Stomach (tissue), 8 donors: ENCODE measurements at regions not wholly inside any gene's neighbourhood (a gene's known extent, or its start where the extent isn't known, plus 50 kb on each side); places are given as distances from the start of the nearest gene placed in this dataset.

Experiments used
- DNase-seq, 2 donors: peaks; one replicate each; pipeline versions ENCODE4 v3.0.0 to v3.0.0-alpha.2; 2013 to 2019
- H3K27ac ChIP-seq, 5 donors: fragments of 200-600 bp in 4 of 5; sonication (generic) in 4 of 5; one replicate each; pipeline ENCODE4 v1.5.1; 2013 to 2019; ENCODE audit warnings: mild to moderate bottlenecking in 1 of 5, moderate library complexity in 1 of 5
- H3K27me3 ChIP-seq, 3 donors: fragments of 200-600 bp; sonication (generic); one replicate each; pipeline ENCODE4 v1.5.1; 2017 to 2019; ENCODE audit warnings: mixed run types in 1 of 3
- H3K36me3 ChIP-seq, 4 donors: fragments of 200-600 bp; sonication (generic); 1 replicate in 3 of 4; 2 replicates in 1 of 4; pipeline ENCODE4 v1.5.1; 2016 to 2019
- H3K4me1 ChIP-seq, 4 donors: fragments of 200-600 bp; sonication (generic); one replicate each; pipeline ENCODE4 v1.5.1; 2016 to 2019
- H3K4me3 ChIP-seq, 4 donors: fragments of 200-600 bp; sonication (generic) in 3 of 4; one replicate each; pipeline ENCODE4 v1.5.1; 2016 to 2019; ENCODE audit warnings: mild to moderate bottlenecking in 1 of 4
- H3K9me3 ChIP-seq, 4 donors: fragments of 200-600 bp; sonication (generic); one replicate each; pipeline ENCODE4 v1.5.1; 2016 to 2019
- EP300 ChIP-seq: sonication (generic); formaldehyde crosslinking; IDR thresholded peaks from one replicate; pipeline ENCODE4 v1.6.1; 2017; ENCODE audit warnings: antibody characterized with exemption
- POLR2A ChIP-seq, 4 donors: fragments of 450-650 bp; IDR thresholded peaks; one replicate each; pipeline ENCODE4 v1.6.1; 2016; ENCODE audit warnings: antibody characterized with exemption in 4 of 4, control low read depth in 2 of 4, mild to moderate bottlenecking in 1 of 4, moderate library complexity in 1 of 4
- POLR2AphosphoS5 ChIP-seq, 3 donors: sonication (generic); formaldehyde crosslinking; IDR thresholded peaks; one replicate each; pipeline ENCODE4 v1.6.1; 2016; ENCODE audit warnings: antibody characterized with exemption in 3 of 3
- WGBS, 5 donors: extraction: QIAGEN DNeasy Blood & Tissue Kit in 3 of 5; methylation state at CpG; one replicate each; pipeline versions ENCODE4 v1.1.5 to v1.1.7; 2013 to 2018; 5-methylcytosine and 5-hydroxymethylcytosine counted together
- intact Hi-C: fragments of 100-400 bp; cut with DNase I; formaldehyde crosslinking; loops from one replicate; pipeline ENCODE4 v1.15.1; 2023; ENCODE audit warnings: low total_unique reads
- TF ChIP-seq, protein P1 (sequence below), 7 experiments: fragments of 450-650 bp in 4 of 7; fragments of 200-600 bp in 3 of 7; sonication (generic) in 3 of 7; IDR thresholded peaks; one replicate each; pipeline ENCODE4 v1.5.1; 2016 to 2019; ENCODE audit warnings: antibody characterized with exemption in 7 of 7, control low read depth in 2 of 7, mild to moderate bottlenecking in 1 of 7
- donor health status: healthy with polysubstance abuse.
- donor health status: Bipolar disorder and iron deficiency.
- donor health status: healthy.

DNA sequence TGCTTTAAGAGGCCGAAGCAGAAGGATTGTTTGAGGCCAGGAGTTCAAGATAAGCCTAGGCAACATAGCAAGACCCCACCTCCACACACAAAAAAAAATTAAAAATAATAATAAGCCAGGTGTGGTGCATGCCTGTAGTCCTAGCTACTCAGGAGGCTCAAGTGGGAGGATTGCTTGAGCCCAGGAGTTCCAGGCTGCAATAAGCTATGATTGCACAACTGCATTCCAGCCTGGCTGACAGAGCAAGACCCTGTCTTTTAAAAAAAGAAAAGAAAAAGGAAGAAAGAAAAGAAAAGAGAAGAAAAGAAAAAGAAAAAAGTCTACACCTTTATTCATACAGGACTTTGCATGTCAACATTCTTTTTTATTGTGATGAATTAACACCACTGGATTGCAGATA, 2125.8 kb downstream of the MAT2B start:
- TF ChIP-seq POLR2A (IDR thresholded peaks at IDR 0.05), result no peak
- no peak for TF ChIP-seq EP300
- TF ChIP-seq POLR2AphosphoS5 (IDR thresholded peaks at IDR 0.05), result no peak
- TF ChIP-seq, protein P1, sequence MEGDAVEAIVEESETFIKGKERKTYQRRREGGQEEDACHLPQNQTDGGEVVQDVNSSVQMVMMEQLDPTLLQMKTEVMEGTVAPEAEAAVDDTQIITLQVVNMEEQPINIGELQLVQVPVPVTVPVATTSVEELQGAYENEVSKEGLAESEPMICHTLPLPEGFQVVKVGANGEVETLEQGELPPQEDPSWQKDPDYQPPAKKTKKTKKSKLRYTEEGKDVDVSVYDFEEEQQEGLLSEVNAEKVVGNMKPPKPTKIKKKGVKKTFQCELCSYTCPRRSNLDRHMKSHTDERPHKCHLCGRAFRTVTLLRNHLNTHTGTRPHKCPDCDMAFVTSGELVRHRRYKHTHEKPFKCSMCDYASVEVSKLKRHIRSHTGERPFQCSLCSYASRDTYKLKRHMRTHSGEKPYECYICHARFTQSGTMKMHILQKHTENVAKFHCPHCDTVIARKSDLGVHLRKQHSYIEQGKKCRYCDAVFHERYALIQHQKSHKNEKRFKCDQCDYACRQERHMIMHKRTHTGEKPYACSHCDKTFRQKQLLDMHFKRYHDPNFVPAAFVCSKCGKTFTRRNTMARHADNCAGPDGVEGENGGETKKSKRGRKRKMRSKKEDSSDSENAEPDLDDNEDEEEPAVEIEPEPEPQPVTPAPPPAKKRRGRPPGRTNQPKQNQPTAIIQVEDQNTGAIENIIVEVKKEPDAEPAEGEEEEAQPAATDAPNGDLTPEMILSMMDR (IDR thresholded peaks at IDR 0.05), result no peak
- DNase-seq, result no peak
- Histone ChIP-seq H3K4me3 (no peak overlapping the region), H3K27ac (no peak overlapping the region), H3K9me3 (no peaks in the 10 kb centered on the region), H3K27me3 (no peaks in the 10 kb centered on the region), H3K36me3 (no peaks in the 10 kb centered on the region), H3K4me1 (peaks cover 0 to 6% (median 3%) of the 10 kb centered on the region in 4 donors)
- WGBS, 5 donors, result 33 to 88% (median 53%) methylated on average over 1 of the region's 1 CpG
- intact Hi-C loops, result no loop called here

DNA sequence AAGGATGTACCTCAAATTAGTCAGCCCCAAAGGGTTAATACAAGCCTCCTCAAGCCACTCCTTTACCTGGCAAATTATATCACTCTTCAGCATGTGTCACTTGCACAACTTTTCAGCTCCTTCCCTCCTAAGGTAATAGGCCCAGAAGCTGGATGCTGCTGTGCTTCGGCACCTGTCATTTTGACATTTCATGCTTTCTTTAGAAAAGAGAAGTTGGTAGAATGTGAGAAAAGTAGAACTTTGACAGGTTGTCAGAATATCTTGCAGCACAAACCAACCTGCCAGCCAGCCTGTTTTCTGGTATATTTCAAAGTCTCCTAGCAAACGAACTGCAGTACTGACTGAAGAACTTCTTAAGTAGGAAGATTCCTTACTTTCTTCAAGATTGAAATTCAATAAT, 2136.9 kb downstream of the MAT2B start:
- H3K4me1 ChIP-seq, result no peaks in the 10 kb centered on the region
- no peak overlapping the region for H3K27ac ChIP-seq
- H3K27me3 ChIP-seq, result no peaks in the 10 kb centered on the region
- DNase-seq, result no peak
- H3K4me3 ChIP-seq, result no peak overlapping the region
- no peak for TF ChIP-seq POLR2A (IDR thresholded peaks at IDR 0.05)
- no peak for TF ChIP-seq EP300
- no peak for TF ChIP-seq POLR2AphosphoS5 (IDR thresholded peaks at IDR 0.05)
- TF ChIP-seq, protein P1 (IDR thresholded peaks at IDR 0.05), result no peak
- no peaks in the 10 kb centered on the region for H3K9me3 ChIP-seq
- 67 to 84% (median 76%) methylated on average over 2 of the region's 2 CpGs for WGBS, 5 donors
- no peaks in the 10 kb centered on the region for H3K36me3 ChIP-seq
- intact Hi-C loops, result no loop called here

DNA sequence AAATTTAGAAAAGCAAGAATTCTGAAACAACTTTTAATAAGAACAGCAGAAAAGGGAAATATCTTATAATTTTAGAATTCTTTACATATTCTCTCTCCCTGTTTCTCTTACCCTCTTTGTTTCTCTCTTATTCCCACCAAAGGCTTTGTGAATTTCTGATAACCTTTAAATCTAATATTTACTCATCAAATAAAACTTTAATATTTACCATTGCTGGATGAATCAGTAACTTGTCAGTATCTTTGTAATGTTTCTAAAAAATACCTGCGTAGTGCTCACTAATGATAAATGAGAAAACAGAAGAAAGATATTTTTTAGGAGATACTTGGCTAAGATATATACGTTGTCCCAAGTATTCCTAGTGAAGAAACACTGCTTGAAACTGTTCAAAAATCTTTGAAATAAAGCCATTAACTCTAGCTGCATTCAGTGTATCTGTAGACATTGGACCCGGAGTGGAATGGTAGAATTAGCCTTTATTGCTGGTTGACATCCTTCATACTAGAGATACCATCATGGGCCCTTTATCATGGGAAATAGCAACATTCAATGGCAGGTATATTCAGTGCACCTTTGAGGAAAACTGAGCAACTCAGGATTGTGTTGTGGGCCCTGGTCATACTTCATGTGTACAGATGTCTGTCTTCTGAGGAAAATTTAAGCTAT, 2160.4 kb downstream of the MAT2B start:
- H3K27ac ChIP-seq, result no peak overlapping the region
- no peak for TF ChIP-seq POLR2AphosphoS5 (IDR thresholded peaks at IDR 0.05)
- TF ChIP-seq POLR2A (IDR thresholded peaks at IDR 0.05), result no peak
- TF ChIP-seq, protein P1 (IDR thresholded peaks at IDR 0.05), result no peak
- no peak for TF ChIP-seq EP300
- intact Hi-C loops, result no loop called here

DNA sequence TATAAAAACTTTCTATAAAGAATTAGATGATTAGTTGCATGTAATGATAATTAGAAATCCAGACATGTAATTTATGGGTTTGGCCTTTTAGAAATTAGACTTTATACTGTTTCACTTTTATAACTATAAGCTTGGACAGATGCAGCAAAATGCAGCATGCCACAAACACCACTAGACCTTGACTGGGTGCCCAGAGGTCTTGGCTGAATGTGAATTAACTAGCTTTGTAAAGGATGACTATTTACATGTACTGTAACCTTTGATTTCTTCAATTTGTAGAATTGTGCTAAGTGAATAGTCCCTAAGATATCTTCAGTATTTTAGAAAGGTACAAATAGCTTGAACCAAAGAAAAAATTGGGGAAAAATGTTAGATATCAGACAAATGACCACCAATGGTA, 2168.1 kb downstream of the MAT2B start:
- DNase-seq, result no peak
- Histone ChIP-seq H3K4me3 (no peak overlapping the region), H3K4me1 (no peaks in the 10 kb centered on the region), H3K9me3 (no peaks in the 10 kb centered on the region), H3K27ac (no peak overlapping the region), H3K27me3 (no peaks in the 10 kb centered on the region), H3K36me3 (no peaks in the 10 kb centered on the region)
- intact Hi-C loops, result no loop called here
- no peak for TF ChIP-seq POLR2AphosphoS5 (IDR thresholded peaks at IDR 0.05)
- TF ChIP-seq, protein P1 (IDR thresholded peaks at IDR 0.05), result no peak
- TF ChIP-seq EP300, result no peak
- TF ChIP-seq POLR2A (IDR thresholded peaks at IDR 0.05), result no peak

More for the DNA sequence above, 2160.4 kb downstream of the MAT2B start:
- Histone ChIP-seq H3K9me3 (no peaks in the 10 kb centered on the region), H3K36me3 (no peaks in the 10 kb centered on the region), H3K27me3 (no peaks in the 10 kb centered on the region), H3K4me3 (no peak overlapping the region), H3K4me1 (no peaks in the 10 kb centered on the region)
- DNase-seq, result no peak
- 31 to 63% (median 46%) methylated on average over 3 of the region's 3 CpGs for WGBS, 5 donors
